Stomach (tissue), 4 donors: ENCODE measurements at regions not wholly inside any gene's neighbourhood (a gene's known extent, or its start where the extent isn't known, plus 50 kb on each side); places are given as distances from the start of the nearest gene placed in this dataset.

Experiments used
- CTCF ChIP-seq, 7 experiments: fragments of 450-650 bp in 4 of 7; fragments of 200-600 bp in 3 of 7; sonication (generic) in 3 of 7; IDR thresholded peaks; one replicate each; pipeline ENCODE4 v1.5.1; 2016 to 2019; ENCODE audit warnings: antibody characterized with exemption in 7 of 7, control low read depth in 2 of 7, mild to moderate bottlenecking in 1 of 7
- EP300 ChIP-seq: sonication (generic); formaldehyde crosslinking; IDR thresholded peaks from one replicate; pipeline ENCODE4 v1.6.1; 2017; ENCODE audit warnings: antibody characterized with exemption

- no peak for TF ChIP-seq EP300
- TF ChIP-seq CTCF (IDR thresholded peaks at IDR 0.05), result no peak
Measured at GRCh38 chr11:29227811-29228210, 789.0 kb downstream of the KCNA4 start.
